GM12873 (cell line): ENCODE measurements at regions not wholly inside any gene's neighbourhood (a gene's known extent, or its start where the extent isn't known, plus 50 kb on each side); places are given as distances from the start of the nearest gene placed in this dataset.

ENCODE experiments used
- TF ChIP-seq, protein P1 (sequence below): IDR thresholded peaks from 2 replicates; pipeline ENCODE4 v1.5.1; 2012; ENCODE audit warnings: low read depth, mild to moderate bottlenecking, moderate library complexity, low read length, control low read depth; ENCODE audit not compliant: insufficient read depth; ENCODE audit errors: missing control alignments

DNA sequence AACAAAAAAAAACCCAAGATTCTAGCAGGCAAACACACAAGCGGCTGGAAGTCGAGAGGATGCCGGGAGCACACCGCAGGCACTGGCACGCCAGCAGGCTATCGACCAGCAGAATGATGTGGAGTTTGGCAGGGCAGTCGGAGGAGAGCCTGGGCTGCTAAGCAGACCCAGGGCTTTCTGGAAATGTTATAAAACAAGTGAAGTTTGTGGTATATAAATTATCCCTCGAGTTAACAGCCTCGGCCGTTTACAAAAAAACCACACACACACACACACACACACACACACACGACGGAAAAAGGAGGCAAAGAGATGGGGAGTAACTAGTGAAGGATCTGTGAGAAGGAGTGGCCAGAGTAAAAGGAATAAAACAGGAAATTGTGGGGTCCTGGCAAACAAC, 87.2 kb upstream of the IVNS1ABP start:
- TF ChIP-seq, protein P1, sequence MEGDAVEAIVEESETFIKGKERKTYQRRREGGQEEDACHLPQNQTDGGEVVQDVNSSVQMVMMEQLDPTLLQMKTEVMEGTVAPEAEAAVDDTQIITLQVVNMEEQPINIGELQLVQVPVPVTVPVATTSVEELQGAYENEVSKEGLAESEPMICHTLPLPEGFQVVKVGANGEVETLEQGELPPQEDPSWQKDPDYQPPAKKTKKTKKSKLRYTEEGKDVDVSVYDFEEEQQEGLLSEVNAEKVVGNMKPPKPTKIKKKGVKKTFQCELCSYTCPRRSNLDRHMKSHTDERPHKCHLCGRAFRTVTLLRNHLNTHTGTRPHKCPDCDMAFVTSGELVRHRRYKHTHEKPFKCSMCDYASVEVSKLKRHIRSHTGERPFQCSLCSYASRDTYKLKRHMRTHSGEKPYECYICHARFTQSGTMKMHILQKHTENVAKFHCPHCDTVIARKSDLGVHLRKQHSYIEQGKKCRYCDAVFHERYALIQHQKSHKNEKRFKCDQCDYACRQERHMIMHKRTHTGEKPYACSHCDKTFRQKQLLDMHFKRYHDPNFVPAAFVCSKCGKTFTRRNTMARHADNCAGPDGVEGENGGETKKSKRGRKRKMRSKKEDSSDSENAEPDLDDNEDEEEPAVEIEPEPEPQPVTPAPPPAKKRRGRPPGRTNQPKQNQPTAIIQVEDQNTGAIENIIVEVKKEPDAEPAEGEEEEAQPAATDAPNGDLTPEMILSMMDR: no peak

DNA sequence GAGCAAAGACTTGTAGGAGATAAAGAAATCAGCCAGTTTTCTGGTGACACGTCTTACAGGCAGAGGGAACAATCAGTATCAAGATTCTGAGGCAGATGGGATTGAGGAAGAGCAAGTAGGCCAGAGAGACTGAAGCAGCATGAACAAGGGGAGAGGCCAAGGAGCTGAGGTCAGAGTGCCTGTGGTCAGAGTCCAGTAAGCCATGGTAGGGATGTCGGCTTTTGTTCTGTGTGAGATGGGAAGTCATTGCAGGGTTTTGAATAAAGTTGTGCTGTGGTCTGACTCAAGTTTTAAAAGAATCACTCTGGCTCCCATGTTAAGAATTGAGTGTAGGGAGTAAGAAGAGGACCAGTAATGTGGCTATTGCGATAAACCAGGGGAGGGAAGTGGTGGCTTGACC, 85.9 kb upstream of the IVNS1ABP start:
- TF ChIP-seq, protein P1: no peak

DNA sequence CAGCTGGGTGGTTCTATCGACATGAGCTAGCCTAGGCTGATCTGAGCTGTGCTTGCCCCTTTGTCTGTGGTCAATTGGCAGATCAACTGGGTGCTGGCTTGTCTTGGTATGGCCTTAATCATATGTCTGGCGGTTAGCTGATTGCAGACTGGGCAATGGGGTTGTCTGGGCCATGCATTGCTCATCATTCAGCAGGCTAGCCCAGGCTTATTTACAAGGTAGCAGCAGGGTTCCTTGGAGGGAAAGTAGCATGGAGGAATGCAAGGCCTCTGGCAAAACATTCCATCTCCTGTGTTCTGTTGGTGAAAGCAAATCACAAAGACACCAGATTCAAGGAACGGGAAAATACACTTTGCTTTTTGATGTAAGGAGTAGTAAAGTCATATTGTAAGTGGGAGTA, 84.0 kb upstream of the IVNS1ABP start:
- TF ChIP-seq, protein P1: no peak

DNA sequence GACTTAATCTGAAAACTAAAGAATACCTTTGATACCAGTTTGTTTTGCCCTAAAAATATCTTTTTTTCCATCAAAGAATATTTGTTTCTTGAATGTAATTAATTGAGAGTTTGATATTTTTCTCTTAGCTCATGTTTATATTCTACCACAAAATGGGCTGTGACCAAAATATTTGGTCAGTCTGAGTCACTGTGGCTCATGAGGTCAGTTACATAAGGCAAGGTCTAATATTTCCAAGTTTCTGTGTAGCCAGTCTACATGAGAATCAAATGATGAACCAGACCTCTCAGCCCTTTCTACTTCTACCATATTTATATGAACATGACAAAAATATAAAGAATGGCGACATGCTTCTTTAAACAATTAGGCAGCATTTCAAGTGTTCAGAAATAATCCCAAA, 83.0 kb upstream of the IVNS1ABP start:
- TF ChIP-seq, protein P1: no peak

DNA sequence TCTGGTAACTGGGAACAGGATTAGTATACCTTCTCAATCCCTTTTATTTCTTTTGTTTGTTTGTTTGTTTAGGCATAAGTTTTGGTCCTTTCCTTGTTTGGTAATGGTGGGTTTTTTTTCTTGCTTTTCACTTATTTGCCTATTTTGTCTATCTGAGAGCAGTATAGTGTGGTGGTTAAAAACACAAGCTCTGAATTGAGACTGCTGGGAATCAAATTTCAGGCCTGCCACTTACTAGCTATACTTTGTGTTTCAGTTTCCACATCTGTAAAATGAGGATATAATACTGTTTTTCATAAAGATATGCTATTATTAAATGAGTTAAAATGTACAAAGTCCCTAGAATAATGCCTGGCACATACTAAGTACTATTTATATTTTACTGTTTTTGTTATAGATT, 81.6 kb upstream of the IVNS1ABP start:
- TF ChIP-seq, protein P1: no peak

DNA sequence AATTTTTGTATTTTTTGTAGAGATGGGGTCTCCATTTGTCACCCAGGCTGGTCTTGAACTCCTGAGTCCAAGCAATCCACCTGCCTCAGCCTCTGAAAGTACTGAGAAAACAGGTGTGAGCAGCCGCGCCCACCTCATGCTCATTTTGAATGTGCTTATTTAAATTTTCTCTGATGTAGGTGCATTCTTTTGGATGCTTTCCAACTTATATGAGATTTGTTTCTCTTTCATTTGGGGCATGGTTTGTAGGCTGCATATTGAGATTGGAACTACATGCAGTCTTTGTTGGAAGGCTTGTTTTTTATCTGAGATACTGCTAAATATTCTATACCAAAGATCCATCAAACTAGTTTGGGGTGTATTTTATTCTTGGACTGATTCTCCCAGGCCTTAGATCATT, 81.0 kb upstream of the IVNS1ABP start:
- TF ChIP-seq, protein P1: no peak

DNA sequence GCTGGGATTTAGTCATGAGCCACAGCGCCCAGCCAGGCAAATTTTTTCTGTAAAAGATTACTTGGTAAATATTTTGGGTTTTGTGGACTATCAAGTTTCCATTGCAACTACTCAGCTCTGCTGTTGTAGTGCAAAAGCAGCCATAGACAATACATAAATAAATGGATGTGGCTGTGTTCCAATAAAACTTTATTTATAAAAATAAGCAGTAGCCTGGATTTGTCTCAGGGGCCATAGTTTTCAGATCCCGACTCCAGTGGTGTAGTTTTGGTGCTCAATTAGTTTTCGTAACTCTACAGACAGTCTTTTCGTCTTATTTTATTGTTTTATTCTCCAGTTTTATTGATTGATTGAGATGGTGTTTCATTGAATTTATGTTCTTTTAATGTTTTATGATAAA, 80.1 kb upstream of the IVNS1ABP start:
- TF ChIP-seq, protein P1: no peak
